SK-N-SH treated with all-trans-retinoic acid at 6 μM for 48 hours (cell line): ENCODE measurements at regions not wholly inside any gene's neighbourhood (a gene's known extent, or its start where the extent isn't known, plus 50 kb on each side); places are given as distances from the start of the nearest gene placed in this dataset.

Source experiments
- ATAC-seq: fragments of 200-7000 bp; cut with Tn5 transposase; 3 replicates; pipeline ENCODE4 v1.9.1; 2020; ENCODE audit warnings: mild to moderate bottlenecking, moderate library complexity
- ARNTL ChIP-seq: fragments of 450-650 bp; formaldehyde crosslinking; IDR thresholded peaks from 2 replicates; pipeline ENCODE4 v1.5.0; 2020; ENCODE audit warnings: low read depth, mild to moderate bottlenecking, moderate library complexity, borderline replicate concordance
- BACH2 ChIP-seq: fragments of 250-450 bp; sonication (Bioruptor Pico); IDR thresholded peaks from 2 replicates; pipeline ENCODE4 v1.9.0; 2021; ENCODE audit warnings: mild to moderate bottlenecking, borderline replicate concordance
- GLIS3 ChIP-seq: fragments of 250-450 bp; sonication (Bioruptor Pico); IDR thresholded peaks from 2 replicates; pipeline ENCODE4 v1.5.0; 2020; ENCODE audit warnings: mild to moderate bottlenecking, moderate library complexity
- OSR1 ChIP-seq: fragments of 250-450 bp; sonication (Bioruptor Pico); IDR thresholded peaks from 2 replicates; pipeline ENCODE4 v1.8.0; 2022; ENCODE audit warnings: moderate library complexity, mild to moderate bottlenecking, inconsistent platforms
- PPARA ChIP-seq: fragments of 250-450 bp; sonication (Bioruptor Pico); IDR thresholded peaks from 2 replicates; pipeline ENCODE4 v1.5.0; 2020; ENCODE audit warnings: mild to moderate bottlenecking, borderline replicate concordance
- RARB ChIP-seq: fragments of 250-450 bp; sonication (Bioruptor Pico); IDR thresholded peaks from 2 replicates; pipeline ENCODE4 v1.8.0; 2021; ENCODE audit warnings: mild to moderate bottlenecking, moderate library complexity
- TOX ChIP-seq: fragments of 250-450 bp; sonication (Bioruptor Pico); IDR thresholded peaks from 2 replicates; pipeline ENCODE4 v1.8.0; 2021; ENCODE audit warnings: mild to moderate bottlenecking, moderate library complexity, borderline replicate concordance
- ZC3H10 ChIP-seq: fragments of 250-450 bp; sonication (Bioruptor Pico); IDR thresholded peaks from 2 replicates; pipeline ENCODE4 v1.5.1; 2021; ENCODE audit warnings: mild to moderate bottlenecking, moderate library complexity
- ZFP30 ChIP-seq: fragments of 450-650 bp; formaldehyde crosslinking; IDR thresholded peaks from 2 replicates; pipeline ENCODE4 v1.5.0; 2022; ENCODE audit warnings: mild to moderate bottlenecking, moderate library complexity
- ZNF565 ChIP-seq: fragments of 450-650 bp; formaldehyde crosslinking; conservative IDR thresholded peaks from 2 replicates; pipeline ENCODE4 v1.5.0; 2020; ENCODE audit warnings: low read depth, mild to moderate bottlenecking, moderate library complexity
- ZNF70 ChIP-seq: fragments of 450-650 bp; formaldehyde crosslinking; IDR thresholded peaks from 2 replicates; pipeline ENCODE4 v1.5.0; 2020; ENCODE audit warnings: mild to moderate bottlenecking, moderate library complexity
- ZNF8 ChIP-seq: fragments of 450-650 bp; formaldehyde crosslinking; IDR thresholded peaks from 2 replicates; pipeline ENCODE4 v1.5.0; 2020; ENCODE audit warnings: mild to moderate bottlenecking, moderate library complexity
- TF ChIP-seq, protein P1 (sequence below): fragments of 250-450 bp; sonication (Bioruptor Pico); IDR thresholded peaks from 2 replicates; pipeline ENCODE4 v1.5.0; 2020; ENCODE audit warnings: mild to moderate bottlenecking, moderate library complexity
- TF ChIP-seq, protein P2 (sequence below): fragments of 250-450 bp; sonication (Bioruptor Pico); IDR thresholded peaks from 2 replicates; pipeline ENCODE4 v1.5.1; 2020; ENCODE audit warnings: low read depth, mild to moderate bottlenecking, moderate library complexity
- TF ChIP-seq, protein P3 (sequence below): fragments of 250-450 bp; sonication (Bioruptor Pico); IDR thresholded peaks from 2 replicates; pipeline ENCODE4 v1.5.1; 2021; ENCODE audit warnings: mild to moderate bottlenecking, moderate library complexity
- TF ChIP-seq, protein P4 (sequence below): fragments of 250-450 bp; sonication (Bioruptor Pico); IDR thresholded peaks from 2 replicates; pipeline ENCODE4 v1.8.0; 2020; ENCODE audit warnings: mild to moderate bottlenecking, moderate library complexity, borderline replicate concordance
- TF ChIP-seq, protein P5 (sequence below): fragments of 250-450 bp; sonication (Bioruptor Pico); IDR thresholded peaks from 2 replicates; pipeline ENCODE4 v1.8.0; 2021; ENCODE audit warnings: low read depth, mild to moderate bottlenecking, moderate library complexity, borderline replicate concordance

DNA sequence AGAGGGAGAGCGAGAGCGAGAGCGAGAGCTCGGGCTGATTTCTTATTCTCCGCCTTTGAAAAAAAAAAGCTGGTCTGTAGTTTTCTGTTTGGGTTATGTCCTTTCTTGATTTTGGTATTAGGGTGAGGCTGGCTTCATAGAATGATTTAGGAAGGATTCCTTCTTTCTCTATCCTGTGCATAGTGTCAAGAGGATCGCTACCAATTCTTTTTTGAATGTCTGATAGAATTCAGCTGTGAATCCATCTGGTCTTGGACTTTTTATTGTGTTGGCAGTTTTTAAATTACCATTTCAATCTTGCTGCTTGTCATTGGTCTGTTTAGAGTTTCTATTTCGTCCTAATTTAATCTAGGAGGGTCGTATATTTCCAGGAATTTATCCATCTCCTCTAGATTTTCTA is 1414.6 kb upstream of the MIR17HG start:
- TF ChIP-seq ZNF8 (CRISPR knock-in tag) (no peak), ZNF70 (no peak), ZFP30 (CRISPR knock-in tag) (no peak), GLIS3 (no peak), ZNF565 (CRISPR knock-in tag) (no peak), PPARA (no peak), ZC3H10 (CRISPR knock-in tag) (no peak), OSR1 (CRISPR knock-in tag) (no peak), BACH2 (no peak)
- TF ChIP-seq, protein P1, sequence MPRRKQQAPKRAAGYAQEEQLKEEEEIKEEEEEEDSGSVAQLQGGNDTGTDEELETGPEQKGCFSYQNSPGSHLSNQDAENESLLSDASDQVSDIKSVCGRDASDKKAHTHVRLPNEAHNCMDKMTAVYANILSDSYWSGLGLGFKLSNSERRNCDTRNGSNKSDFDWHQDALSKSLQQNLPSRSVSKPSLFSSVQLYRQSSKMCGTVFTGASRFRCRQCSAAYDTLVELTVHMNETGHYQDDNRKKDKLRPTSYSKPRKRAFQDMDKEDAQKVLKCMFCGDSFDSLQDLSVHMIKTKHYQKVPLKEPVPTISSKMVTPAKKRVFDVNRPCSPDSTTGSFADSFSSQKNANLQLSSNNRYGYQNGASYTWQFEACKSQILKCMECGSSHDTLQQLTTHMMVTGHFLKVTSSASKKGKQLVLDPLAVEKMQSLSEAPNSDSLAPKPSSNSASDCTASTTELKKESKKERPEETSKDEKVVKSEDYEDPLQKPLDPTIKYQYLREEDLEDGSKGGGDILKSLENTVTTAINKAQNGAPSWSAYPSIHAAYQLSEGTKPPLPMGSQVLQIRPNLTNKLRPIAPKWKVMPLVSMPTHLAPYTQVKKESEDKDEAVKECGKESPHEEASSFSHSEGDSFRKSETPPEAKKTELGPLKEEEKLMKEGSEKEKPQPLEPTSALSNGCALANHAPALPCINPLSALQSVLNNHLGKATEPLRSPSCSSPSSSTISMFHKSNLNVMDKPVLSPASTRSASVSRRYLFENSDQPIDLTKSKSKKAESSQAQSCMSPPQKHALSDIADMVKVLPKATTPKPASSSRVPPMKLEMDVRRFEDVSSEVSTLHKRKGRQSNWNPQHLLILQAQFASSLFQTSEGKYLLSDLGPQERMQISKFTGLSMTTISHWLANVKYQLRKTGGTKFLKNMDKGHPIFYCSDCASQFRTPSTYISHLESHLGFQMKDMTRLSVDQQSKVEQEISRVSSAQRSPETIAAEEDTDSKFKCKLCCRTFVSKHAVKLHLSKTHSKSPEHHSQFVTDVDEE (CRISPR knock-in tag), result no peak
- TF ChIP-seq, protein P2, sequence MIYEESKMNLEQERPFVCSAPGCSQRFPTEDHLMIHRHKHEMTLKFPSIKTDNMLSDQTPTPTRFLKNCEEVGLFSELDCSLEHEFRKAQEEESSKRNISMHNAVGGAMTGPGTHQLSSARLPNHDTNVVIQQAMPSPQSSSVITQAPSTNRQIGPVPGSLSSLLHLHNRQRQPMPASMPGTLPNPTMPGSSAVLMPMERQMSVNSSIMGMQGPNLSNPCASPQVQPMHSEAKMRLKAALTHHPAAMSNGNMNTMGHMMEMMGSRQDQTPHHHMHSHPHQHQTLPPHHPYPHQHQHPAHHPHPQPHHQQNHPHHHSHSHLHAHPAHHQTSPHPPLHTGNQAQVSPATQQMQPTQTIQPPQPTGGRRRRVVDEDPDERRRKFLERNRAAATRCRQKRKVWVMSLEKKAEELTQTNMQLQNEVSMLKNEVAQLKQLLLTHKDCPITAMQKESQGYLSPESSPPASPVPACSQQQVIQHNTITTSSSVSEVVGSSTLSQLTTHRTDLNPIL (CRISPR knock-in tag), result no peak
- TF ChIP-seq, protein P3, sequence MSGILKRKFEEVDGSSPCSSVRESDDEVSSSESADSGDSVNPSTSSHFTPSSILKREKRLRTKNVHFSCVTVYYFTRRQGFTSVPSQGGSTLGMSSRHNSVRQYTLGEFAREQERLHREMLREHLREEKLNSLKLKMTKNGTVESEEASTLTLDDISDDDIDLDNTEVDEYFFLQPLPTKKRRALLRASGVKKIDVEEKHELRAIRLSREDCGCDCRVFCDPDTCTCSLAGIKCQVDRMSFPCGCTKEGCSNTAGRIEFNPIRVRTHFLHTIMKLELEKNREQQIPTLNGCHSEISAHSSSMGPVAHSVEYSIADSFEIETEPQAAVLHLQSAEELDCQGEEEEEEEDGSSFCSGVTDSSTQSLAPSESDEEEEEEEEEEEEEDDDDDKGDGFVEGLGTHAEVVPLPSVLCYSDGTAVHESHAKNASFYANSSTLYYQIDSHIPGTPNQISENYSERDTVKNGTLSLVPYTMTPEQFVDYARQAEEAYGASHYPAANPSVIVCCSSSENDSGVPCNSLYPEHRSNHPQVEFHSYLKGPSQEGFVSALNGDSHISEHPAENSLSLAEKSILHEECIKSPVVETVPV (CRISPR knock-in tag), result no peak
- no peak for ATAC-seq

DNA sequence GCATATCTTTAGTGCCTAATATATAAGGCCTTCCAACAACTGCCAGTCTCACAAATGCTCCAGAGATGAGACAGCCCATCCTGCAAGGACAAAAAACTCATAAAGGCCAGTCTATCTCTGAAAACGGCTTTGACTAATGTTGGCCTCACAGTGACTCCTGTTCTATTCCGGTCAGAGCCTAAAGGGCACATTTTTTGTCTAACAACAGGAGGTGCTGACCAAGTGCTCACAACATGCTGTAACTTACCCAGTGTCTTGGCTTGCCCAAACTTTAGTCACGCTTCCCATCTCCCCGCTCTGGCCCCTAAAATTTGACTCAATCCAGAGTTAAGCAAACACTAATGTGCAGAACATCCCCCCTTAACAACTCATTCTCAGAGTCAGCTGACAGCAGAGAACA is 1411.2 kb upstream of the MIR17HG start:
- TF ChIP-seq OSR1 (CRISPR knock-in tag) (no peak), BACH2 (no peak), ARNTL (no peak), RARB (no peak), ZC3H10 (CRISPR knock-in tag) (no peak), ZNF70 (no peak), ZNF565 (CRISPR knock-in tag) (no peak), TOX (no peak)
- TF ChIP-seq, protein P2 (CRISPR knock-in tag), result no peak
- TF ChIP-seq, protein P4, sequence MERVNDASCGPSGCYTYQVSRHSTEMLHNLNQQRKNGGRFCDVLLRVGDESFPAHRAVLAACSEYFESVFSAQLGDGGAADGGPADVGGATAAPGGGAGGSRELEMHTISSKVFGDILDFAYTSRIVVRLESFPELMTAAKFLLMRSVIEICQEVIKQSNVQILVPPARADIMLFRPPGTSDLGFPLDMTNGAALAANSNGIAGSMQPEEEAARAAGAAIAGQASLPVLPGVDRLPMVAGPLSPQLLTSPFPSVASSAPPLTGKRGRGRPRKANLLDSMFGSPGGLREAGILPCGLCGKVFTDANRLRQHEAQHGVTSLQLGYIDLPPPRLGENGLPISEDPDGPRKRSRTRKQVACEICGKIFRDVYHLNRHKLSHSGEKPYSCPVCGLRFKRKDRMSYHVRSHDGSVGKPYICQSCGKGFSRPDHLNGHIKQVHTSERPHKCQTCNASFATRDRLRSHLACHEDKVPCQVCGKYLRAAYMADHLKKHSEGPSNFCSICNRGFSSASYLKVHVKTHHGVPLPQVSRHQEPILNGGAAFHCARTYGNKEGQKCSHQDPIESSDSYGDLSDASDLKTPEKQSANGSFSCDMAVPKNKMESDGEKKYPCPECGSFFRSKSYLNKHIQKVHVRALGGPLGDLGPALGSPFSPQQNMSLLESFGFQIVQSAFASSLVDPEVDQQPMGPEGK (CRISPR knock-in tag), result no peak
- TF ChIP-seq, protein P5, sequence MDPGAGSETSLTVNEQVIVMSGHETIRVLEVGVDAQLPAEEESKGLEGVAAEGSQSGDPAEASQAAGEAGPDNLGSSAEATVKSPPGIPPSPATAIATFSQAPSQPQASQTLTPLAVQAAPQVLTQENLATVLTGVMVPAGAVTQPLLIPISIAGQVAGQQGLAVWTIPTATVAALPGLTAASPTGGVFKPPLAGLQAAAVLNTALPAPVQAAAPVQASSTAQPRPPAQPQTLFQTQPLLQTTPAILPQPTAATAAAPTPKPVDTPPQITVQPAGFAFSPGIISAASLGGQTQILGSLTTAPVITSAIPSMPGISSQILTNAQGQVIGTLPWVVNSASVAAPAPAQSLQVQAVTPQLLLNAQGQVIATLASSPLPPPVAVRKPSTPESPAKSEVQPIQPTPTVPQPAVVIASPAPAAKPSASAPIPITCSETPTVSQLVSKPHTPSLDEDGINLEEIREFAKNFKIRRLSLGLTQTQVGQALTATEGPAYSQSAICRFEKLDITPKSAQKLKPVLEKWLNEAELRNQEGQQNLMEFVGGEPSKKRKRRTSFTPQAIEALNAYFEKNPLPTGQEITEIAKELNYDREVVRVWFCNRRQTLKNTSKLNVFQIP (CRISPR knock-in tag), result no peak
- TF ChIP-seq, protein P1 (CRISPR knock-in tag), result no peak
- ATAC-seq, result no peak
